ENCODE measurements at regions not wholly inside any gene's neighbourhood (a gene's known extent, or its start where the extent isn't known, plus 50 kb on each side); places are given as distances from the start of the nearest gene placed in this dataset.

DNA sequence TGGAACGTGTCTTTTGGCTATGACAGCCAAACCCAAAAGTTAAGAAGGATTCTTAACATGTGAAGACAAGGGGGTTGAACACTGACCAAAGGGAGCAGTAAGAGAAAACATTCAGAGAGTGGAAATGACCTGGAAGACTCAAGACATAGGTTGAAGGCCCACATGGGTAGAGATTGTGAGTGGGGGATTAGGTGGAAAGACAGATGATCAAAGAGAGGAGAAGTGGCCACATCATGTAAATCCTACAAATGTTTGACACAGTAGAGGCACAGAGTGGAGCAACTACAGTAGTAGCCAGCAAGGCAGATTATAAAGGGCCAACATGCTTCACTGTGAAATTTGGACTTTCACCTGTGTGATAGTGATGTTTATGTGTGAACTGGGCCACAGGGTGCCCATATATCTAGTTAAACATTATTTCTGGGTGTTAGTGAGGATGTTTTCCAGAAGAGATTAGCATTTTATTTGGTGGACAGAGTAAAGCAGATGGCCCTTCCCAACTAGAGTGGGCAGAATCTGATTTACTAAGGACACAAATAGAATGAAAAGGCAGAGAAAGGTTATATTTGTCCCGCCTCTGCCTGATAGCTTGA lies 559.3 kb downstream of the RAB28 start:
- CTCF ChIA-PET = no interaction called here
- POLR2A ChIA-PET = no interaction called here
- H3K9ac ChIP-seq (ENCODE audit: low read length) = no peak overlapping the region
- no peaks in the 10 kb centered on the region for H3K79me2 ChIP-seq (ENCODE audit: insufficient read depth, low read length)
- H3K4me3 ChIP-seq (replicated peaks in 1 of 2; ENCODE audit: low read depth in 1 of 2, low read length in 2 of 2) = no peak overlapping the region
- no peak overlapping the region for H3K4me2 ChIP-seq (ENCODE audit: low read length)
- no peaks in the 10 kb centered on the region for H3K36me3 ChIP-seq (ENCODE audit: control insufficient read depth in 1 of 2, insufficient read depth in 2 of 2, low read length in 2 of 2)
- H3K27me3 ChIP-seq (ENCODE audit: insufficient read depth, low read length) = no peaks in the 10 kb centered on the region
- H3K9me3 ChIP-seq (ENCODE audit: control insufficient read depth in 1 of 2, insufficient read depth in 1 of 2, low read depth in 1 of 2, low read length in 2 of 2) = no peaks in the 10 kb centered on the region
- H4K20me1 ChIP-seq (ENCODE audit: insufficient read depth) = no peaks in the 10 kb centered on the region
- no TSS peak for BruUV-seq (replicated peaks)
- no peak overlapping the region for H2AFZ ChIP-seq (ENCODE audit: low read depth, low read length, poor library complexity, severe bottlenecking)
- no peaks in the 10 kb centered on the region for H3K9me2 ChIP-seq (ENCODE audit: insufficient read depth)
- H3K27ac ChIP-seq (ENCODE audit: low read depth, low read length) = no peak overlapping the region
- intact Hi-C loops (cut with micrococcal nuclease) = no loop called here
- TF ChIP-seq ZFX (IDR thresholded peaks at IDR 0.05) = no peak
- TF ChIP-seq EZH2 (IDR thresholded peaks at IDR 0.05) = no peak
- TF ChIP-seq, protein P1, sequence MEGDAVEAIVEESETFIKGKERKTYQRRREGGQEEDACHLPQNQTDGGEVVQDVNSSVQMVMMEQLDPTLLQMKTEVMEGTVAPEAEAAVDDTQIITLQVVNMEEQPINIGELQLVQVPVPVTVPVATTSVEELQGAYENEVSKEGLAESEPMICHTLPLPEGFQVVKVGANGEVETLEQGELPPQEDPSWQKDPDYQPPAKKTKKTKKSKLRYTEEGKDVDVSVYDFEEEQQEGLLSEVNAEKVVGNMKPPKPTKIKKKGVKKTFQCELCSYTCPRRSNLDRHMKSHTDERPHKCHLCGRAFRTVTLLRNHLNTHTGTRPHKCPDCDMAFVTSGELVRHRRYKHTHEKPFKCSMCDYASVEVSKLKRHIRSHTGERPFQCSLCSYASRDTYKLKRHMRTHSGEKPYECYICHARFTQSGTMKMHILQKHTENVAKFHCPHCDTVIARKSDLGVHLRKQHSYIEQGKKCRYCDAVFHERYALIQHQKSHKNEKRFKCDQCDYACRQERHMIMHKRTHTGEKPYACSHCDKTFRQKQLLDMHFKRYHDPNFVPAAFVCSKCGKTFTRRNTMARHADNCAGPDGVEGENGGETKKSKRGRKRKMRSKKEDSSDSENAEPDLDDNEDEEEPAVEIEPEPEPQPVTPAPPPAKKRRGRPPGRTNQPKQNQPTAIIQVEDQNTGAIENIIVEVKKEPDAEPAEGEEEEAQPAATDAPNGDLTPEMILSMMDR (IDR thresholded peaks at IDR 0.05 in 2 of 3, conservative IDR thresholded peaks at IDR 0.05 in 1 of 3; ENCODE audit: borderline replicate concordance in 1 of 3, insufficient read depth in 1 of 3, low read depth in 2 of 3, low read length in 2 of 3) = no peak
- H3K4me1 ChIP-seq (ENCODE audit: control insufficient read depth in 1 of 2, insufficient read depth in 2 of 2, low read length in 2 of 2) = no peaks in the 10 kb centered on the region
- ATAC-seq = no peak
- no peak for DNase-seq (ENCODE audit: low read depth, low spot score)
- RAD21 ChIA-PET (ENCODE audit: low non-redundant PET in 1 of 2, low total read pairs in 2 of 2, uncharacterized antibody in 2 of 2, unreplicated experiment in 2 of 2) = no interaction called here

DNA sequence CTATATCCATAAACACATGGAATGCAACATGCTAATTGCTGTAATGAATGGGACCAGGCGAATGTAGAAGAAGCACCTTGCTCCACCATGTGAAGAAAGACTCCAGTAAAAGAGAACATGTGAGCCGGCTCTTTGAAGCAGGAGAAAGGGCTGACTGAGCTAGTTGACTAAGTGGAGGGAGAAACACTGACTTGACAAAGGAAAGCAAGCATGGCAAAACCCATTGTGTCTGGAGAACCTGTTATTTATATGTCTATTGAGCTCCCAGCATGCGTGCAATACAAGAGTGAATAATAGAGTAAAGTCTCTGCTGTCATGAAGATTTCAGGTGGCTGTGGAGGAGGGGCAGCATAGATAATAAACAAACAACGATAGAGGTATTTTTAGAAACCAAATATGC lies 559.9 kb downstream of the RAB28 start:
- Histone ChIP-seq H3K27ac (ENCODE audit: low read depth, low read length) (no peak overlapping the region), H3K36me3 (ENCODE audit: control insufficient read depth in 1 of 2, insufficient read depth in 2 of 2, low read length in 2 of 2) (no peaks in the 10 kb centered on the region), H3K79me2 (ENCODE audit: insufficient read depth, low read length) (no peaks in the 10 kb centered on the region), H4K20me1 (ENCODE audit: insufficient read depth) (no peaks in the 10 kb centered on the region), H3K4me2 (ENCODE audit: low read length) (no peak overlapping the region), H3K4me3 (replicated peaks in 1 of 2; ENCODE audit: low read depth in 1 of 2, low read length in 2 of 2) (no peak overlapping the region), H3K9me2 (ENCODE audit: insufficient read depth) (no peaks in the 10 kb centered on the region), H3K9ac (ENCODE audit: low read length) (no peak overlapping the region), H3K9me3 (ENCODE audit: control insufficient read depth in 1 of 2, insufficient read depth in 1 of 2, low read depth in 1 of 2, low read length in 2 of 2) (no peaks in the 10 kb centered on the region), H3K27me3 (ENCODE audit: insufficient read depth, low read length) (no peaks in the 10 kb centered on the region), H3K4me1 (ENCODE audit: control insufficient read depth in 1 of 2, insufficient read depth in 2 of 2, low read length in 2 of 2) (no peaks in the 10 kb centered on the region), H2AFZ (ENCODE audit: low read depth, low read length, poor library complexity, severe bottlenecking) (no peak overlapping the region)
- no TSS peak for BruUV-seq (replicated peaks)
- RAD21 ChIA-PET (ENCODE audit: low non-redundant PET in 1 of 2, low total read pairs in 2 of 2, uncharacterized antibody in 2 of 2, unreplicated experiment in 2 of 2) = no interaction called here
- ATAC-seq = no peak
- CTCF ChIA-PET = no interaction called here
- POLR2A ChIA-PET = no interaction called here
- DNase-seq (ENCODE audit: low read depth, low spot score) = no peak
- intact Hi-C loops (cut with micrococcal nuclease) = no loop called here
- TF ChIP-seq CBX3 (IDR thresholded peaks at IDR 0.05; ENCODE audit: low read depth) (no peak), ZFX (IDR thresholded peaks at IDR 0.05) (no peak), ELF1 (IDR thresholded peaks at IDR 0.05; ENCODE audit: borderline replicate concordance, low read depth) (no peak), ZNF274 (IDR thresholded peaks at IDR 0.05; ENCODE audit: low read depth, low read length) (no peak), SP1 (IDR thresholded peaks at IDR 0.05; ENCODE audit: low read depth) (no peak), EGR1 (IDR thresholded peaks at IDR 0.05; ENCODE audit: low read depth) (no peak), POLR2AphosphoS5 (IDR thresholded peaks at IDR 0.05; ENCODE audit: low read depth, low read length) (no peak), JUND (IDR thresholded peaks at IDR 0.05) (no peak), RAD21 (IDR thresholded peaks at IDR 0.05; ENCODE audit: low read depth) (no peak), FOSL1 (IDR thresholded peaks at IDR 0.05; ENCODE audit: low read depth) (no peak), POLR2A (IDR thresholded peaks at IDR 0.05; ENCODE audit: borderline replicate concordance, extremely low read depth, insufficient read depth, insufficient read length) (no peak), CEBPB (IDR thresholded peaks at IDR 0.05; ENCODE audit: low read depth) (no peak), EZH2phosphoT487 (IDR thresholded peaks at IDR 0.05; ENCODE audit: borderline replicate concordance) (no peak)
- TF ChIP-seq, protein P2, sequence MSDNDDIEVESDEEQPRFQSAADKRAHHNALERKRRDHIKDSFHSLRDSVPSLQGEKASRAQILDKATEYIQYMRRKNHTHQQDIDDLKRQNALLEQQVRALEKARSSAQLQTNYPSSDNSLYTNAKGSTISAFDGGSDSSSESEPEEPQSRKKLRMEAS (IDR thresholded peaks at IDR 0.05) = no peak
- TF ChIP-seq, protein P3, sequence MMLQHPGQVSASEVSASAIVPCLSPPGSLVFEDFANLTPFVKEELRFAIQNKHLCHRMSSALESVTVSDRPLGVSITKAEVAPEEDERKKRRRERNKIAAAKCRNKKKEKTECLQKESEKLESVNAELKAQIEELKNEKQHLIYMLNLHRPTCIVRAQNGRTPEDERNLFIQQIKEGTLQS (IDR thresholded peaks at IDR 0.05) = no peak
- TF ChIP-seq, protein P1 (IDR thresholded peaks at IDR 0.05 in 2 of 3, conservative IDR thresholded peaks at IDR 0.05 in 1 of 3; ENCODE audit: borderline replicate concordance in 1 of 3, insufficient read depth in 1 of 3, low read depth in 2 of 3, low read length in 2 of 3) = no peak
